Upper lobe of left lung (tissue), 4 donors: ENCODE measurements at regions not wholly inside any gene's neighbourhood (a gene's known extent, or its start where the extent isn't known, plus 50 kb on each side); places are given as distances from the start of the nearest gene placed in this dataset.

ENCODE experiments used
- EP300 ChIP-seq, 4 donors: sonication (generic); formaldehyde crosslinking; IDR thresholded peaks; one replicate each; pipeline ENCODE4 v1.5.1; 2017; ENCODE audit warnings: antibody characterized with exemption in 4 of 4, control low read depth in 2 of 4
- TF ChIP-seq, protein P1 (sequence below), 6 experiments: fragments of 450-650 bp in 4 of 6; fragments of 200-600 bp in 2 of 6; sonication (generic) in 2 of 6; IDR thresholded peaks; one replicate each; pipeline ENCODE4 v1.5.1; 2016 to 2019; ENCODE audit warnings: antibody characterized with exemption in 6 of 6

DNA sequence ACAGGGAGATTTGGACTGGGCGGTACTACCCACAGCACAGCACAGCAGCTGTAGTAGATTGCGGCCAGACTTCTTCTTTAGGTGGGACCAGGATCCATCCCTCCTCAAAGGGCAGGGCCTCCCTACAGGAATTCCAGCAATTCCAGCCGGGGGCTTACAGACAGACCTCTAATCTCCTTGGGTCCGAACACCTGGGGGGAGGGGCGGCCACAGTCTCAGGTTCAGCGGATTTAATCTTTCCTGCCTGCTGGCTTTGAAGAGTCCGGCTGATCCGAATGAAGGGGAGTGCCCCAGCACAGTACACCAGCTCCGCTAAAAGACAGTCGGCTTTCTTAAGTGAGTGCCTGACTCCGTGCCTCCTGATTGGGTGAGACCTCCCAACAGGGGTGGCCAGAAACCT lies 1708.5 kb downstream of the BRINP3 start:
- TF ChIP-seq, protein P1, sequence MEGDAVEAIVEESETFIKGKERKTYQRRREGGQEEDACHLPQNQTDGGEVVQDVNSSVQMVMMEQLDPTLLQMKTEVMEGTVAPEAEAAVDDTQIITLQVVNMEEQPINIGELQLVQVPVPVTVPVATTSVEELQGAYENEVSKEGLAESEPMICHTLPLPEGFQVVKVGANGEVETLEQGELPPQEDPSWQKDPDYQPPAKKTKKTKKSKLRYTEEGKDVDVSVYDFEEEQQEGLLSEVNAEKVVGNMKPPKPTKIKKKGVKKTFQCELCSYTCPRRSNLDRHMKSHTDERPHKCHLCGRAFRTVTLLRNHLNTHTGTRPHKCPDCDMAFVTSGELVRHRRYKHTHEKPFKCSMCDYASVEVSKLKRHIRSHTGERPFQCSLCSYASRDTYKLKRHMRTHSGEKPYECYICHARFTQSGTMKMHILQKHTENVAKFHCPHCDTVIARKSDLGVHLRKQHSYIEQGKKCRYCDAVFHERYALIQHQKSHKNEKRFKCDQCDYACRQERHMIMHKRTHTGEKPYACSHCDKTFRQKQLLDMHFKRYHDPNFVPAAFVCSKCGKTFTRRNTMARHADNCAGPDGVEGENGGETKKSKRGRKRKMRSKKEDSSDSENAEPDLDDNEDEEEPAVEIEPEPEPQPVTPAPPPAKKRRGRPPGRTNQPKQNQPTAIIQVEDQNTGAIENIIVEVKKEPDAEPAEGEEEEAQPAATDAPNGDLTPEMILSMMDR (IDR thresholded peaks at IDR 0.05) = no peak
- no peak for TF ChIP-seq EP300 (IDR thresholded peaks at IDR 0.05)
